Kidney (tissue), 13 donors: ENCODE measurements at regions not wholly inside any gene's neighbourhood (a gene's known extent, or its start where the extent isn't known, plus 50 kb on each side); places are given as distances from the start of the nearest gene placed in this dataset.

Experiments used
- DNase-seq, 5 donors: peaks; one replicate each; pipeline ENCODE4 v3.0.0-alpha.2; 2013 to 2020
- FAIRE-seq: peaks from 2 replicates; lab custom pipeline; 2012; peaks lifted over from hg19 to GRCh38; lab: Jason Lieb, UNC
- H3K27ac ChIP-seq, 2 donors: one replicate each; pipeline ENCODE4 v1.7.0; 2013; ENCODE audit warnings: low read depth in 2 of 2, low read length in 2 of 2, inconsistent platforms in 1 of 2
- H3K27me3 ChIP-seq: one replicate; pipeline ENCODE4 v1.7.1; 2013; ENCODE audit warnings: low read length, inconsistent platforms; ENCODE audit not compliant: control insufficient read depth, insufficient read depth
- H3K36me3 ChIP-seq, 3 donors: one replicate each; pipeline versions ENCODE4 v1.7.0 to v1.7.1; 2013; ENCODE audit warnings: low read length in 3 of 3, control low read depth in 1 of 3, inconsistent platforms in 1 of 3; ENCODE audit not compliant: insufficient read depth in 3 of 3, control insufficient read depth in 2 of 3
- H3K4me1 ChIP-seq, 3 donors: one replicate each; pipeline versions ENCODE4 v1.7.0 to v1.7.1; 2013; ENCODE audit warnings: low read length in 3 of 3, inconsistent platforms in 1 of 3, low read depth in 1 of 3; ENCODE audit not compliant: control insufficient read depth in 2 of 3, insufficient read depth in 2 of 3
- H3K4me3 ChIP-seq, 3 donors: one replicate each; pipeline versions ENCODE4 v1.7.0 to v1.8.1; 2013; ENCODE audit warnings: low read length in 3 of 3, control low read depth in 1 of 3, inconsistent platforms in 1 of 3
- H3K9ac ChIP-seq, 3 donors: one replicate each; pipeline versions ENCODE4 v1.7.0 to v1.7.1; 2013; ENCODE audit warnings: low read length in 3 of 3, control low read depth in 1 of 3, inconsistent platforms in 1 of 3
- H3K9me3 ChIP-seq, 3 donors: one replicate each; pipeline versions ENCODE4 v1.7.0 to v1.7.1; 2013; ENCODE audit warnings: low read length in 3 of 3, control low read depth in 1 of 3, inconsistent platforms in 1 of 3; ENCODE audit not compliant: control insufficient read depth in 2 of 3, insufficient read depth in 1 of 3
- intact Hi-C: fragments of 100-400 bp; cut with DNase I; formaldehyde crosslinking; loops from one replicate; pipeline ENCODE4 v1.11.1; 2022
- TF ChIP-seq, protein P1 (sequence below): IDR thresholded peaks from 3 replicates; pipeline ENCODE4 v1.5.1; 2012; ENCODE audit warnings: mild to moderate bottlenecking, moderate library complexity, borderline replicate concordance; ENCODE audit not compliant: insufficient read depth; ENCODE audit errors: extremely low read depth
- donor health status: control.
- donor health status: control.
- donor health status: control.
- donor health status: control.
- donor health status: control.
- donor health status: DM: yes; HTN: yes; CAD: no.
- donor health status: Normal renal cell carcinoma (clear cell type).

GRCh38 chr9:14395317-14396082, 81.6 kb upstream of the NFIB start:
- Histone ChIP-seq H3K9me3 (peaks cover 0 to 10% (median 0%) of the 10 kb centered on the region in 3 donors), H3K4me1 (no peaks in the 10 kb centered on the region), H3K27ac (no peak overlapping the region), H3K27me3 (no peaks in the 10 kb centered on the region), H3K9ac (no peak overlapping the region), H3K36me3 (no peaks in the 10 kb centered on the region), H3K4me3 (no peak overlapping the region)
- TF ChIP-seq, protein P1, sequence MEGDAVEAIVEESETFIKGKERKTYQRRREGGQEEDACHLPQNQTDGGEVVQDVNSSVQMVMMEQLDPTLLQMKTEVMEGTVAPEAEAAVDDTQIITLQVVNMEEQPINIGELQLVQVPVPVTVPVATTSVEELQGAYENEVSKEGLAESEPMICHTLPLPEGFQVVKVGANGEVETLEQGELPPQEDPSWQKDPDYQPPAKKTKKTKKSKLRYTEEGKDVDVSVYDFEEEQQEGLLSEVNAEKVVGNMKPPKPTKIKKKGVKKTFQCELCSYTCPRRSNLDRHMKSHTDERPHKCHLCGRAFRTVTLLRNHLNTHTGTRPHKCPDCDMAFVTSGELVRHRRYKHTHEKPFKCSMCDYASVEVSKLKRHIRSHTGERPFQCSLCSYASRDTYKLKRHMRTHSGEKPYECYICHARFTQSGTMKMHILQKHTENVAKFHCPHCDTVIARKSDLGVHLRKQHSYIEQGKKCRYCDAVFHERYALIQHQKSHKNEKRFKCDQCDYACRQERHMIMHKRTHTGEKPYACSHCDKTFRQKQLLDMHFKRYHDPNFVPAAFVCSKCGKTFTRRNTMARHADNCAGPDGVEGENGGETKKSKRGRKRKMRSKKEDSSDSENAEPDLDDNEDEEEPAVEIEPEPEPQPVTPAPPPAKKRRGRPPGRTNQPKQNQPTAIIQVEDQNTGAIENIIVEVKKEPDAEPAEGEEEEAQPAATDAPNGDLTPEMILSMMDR: no peak
- FAIRE-seq: no peak
- no peak for DNase-seq
- intact Hi-C loops: no loop called here

GRCh38 chr9:14393418-14393817, 79.5 kb upstream of the NFIB start:
- DNase-seq: no peak
- Histone ChIP-seq H3K9ac (no peak overlapping the region), H3K36me3 (no peaks in the 10 kb centered on the region), H3K4me1 (no peaks in the 10 kb centered on the region), H3K4me3 (no peak overlapping the region), H3K27me3 (no peaks in the 10 kb centered on the region), H3K27ac (no peak overlapping the region), H3K9me3 (peaks cover 0 to 10% (median 0%) of the 10 kb centered on the region in 3 donors)
- TF ChIP-seq, protein P1: no peak
- FAIRE-seq: no peak
- intact Hi-C loops: no loop called here

GRCh38 chr9:14391620-14392019, 77.7 kb upstream of the NFIB start:
- no peak overlapping the region for H3K9ac ChIP-seq
- no peak overlapping the region for H3K4me3 ChIP-seq
- no peak for DNase-seq
- no peaks in the 10 kb centered on the region for H3K4me1 ChIP-seq
- no peak overlapping the region for H3K27ac ChIP-seq
- no peak for FAIRE-seq
- intact Hi-C loops: no loop called here
- TF ChIP-seq, protein P1: no peak
- H3K9me3 ChIP-seq: peaks cover 0 to 10% (median 0%) of the 10 kb centered on the region in 3 donors
- no peaks in the 10 kb centered on the region for H3K27me3 ChIP-seq
- no peaks in the 10 kb centered on the region for H3K36me3 ChIP-seq
